ENCODE measurements at regions not wholly inside any gene's neighbourhood (a gene's known extent, or its start where the extent isn't known, plus 50 kb on each side); places are given as distances from the start of the nearest gene placed in this dataset.

- in situ Hi-C loops (cut with HindIII; ENCODE audit: low pct_unique_long_range_greater_than_20kb, low sequenced_read_pairs), result no loop called here
- H3K9me3 ChIP-seq (ENCODE audit: control insufficient read depth, insufficient read depth, low read depth, low read length), result no peaks in the 10 kb centered on the region
- H3K36me3 ChIP-seq (ENCODE audit: control insufficient read depth, insufficient read depth, low read length), result no peaks in the 10 kb centered on the region
- TF ChIP-seq REST (IDR thresholded peaks at IDR 0.05; ENCODE audit: insufficient read depth in 1 of 2, low read depth in 2 of 2, low read length in 1 of 2), result no peak
- no peak for TF ChIP-seq TCF7L2 (IDR thresholded peaks at IDR 0.05; ENCODE audit: low read depth, low read length)
- TF ChIP-seq SIN3A (IDR thresholded peaks at IDR 0.05; ENCODE audit: borderline replicate concordance, insufficient read depth, low read depth, low read length), result no peak
- TF ChIP-seq CTCF (IDR thresholded peaks at IDR 0.05), result no peak
- TF ChIP-seq POLR2AphosphoS5 (IDR thresholded peaks at IDR 0.05; ENCODE audit: low read depth, low read length), result no peak
- no peaks in the 10 kb centered on the region for H3K27me3 ChIP-seq (ENCODE audit: control insufficient read depth, insufficient read depth, low read length)
- ChIA-PET CTCF (no interaction called here), POLR2A (no interaction called here)
- intact Hi-C loops (cut with micrococcal nuclease; ENCODE audit: unreplicated experiment), result no loop called here
- no TSS peak for BruUV-seq (replicated peaks)
- H3K4me3 ChIP-seq (ENCODE audit: low read depth in 2 of 2, low read length in 2 of 2), result no peak overlapping the region
- no peak for DNase-seq (ENCODE audit: low read depth, low spot score)
- no peaks in the 10 kb centered on the region for H3K4me1 ChIP-seq (ENCODE audit: control insufficient read depth, insufficient read depth, low read length)
- ATAC-seq, result no peak
- H3K27ac ChIP-seq (ENCODE audit: low read length), result no peak overlapping the region
Measured at GRCh38 chr2:13066676-13067075, 349.9 kb downstream of the TRIB2 start.

- Histone ChIP-seq H3K4me1 (ENCODE audit: control insufficient read depth, insufficient read depth, low read length) (no peaks in the 10 kb centered on the region), H3K4me3 (ENCODE audit: low read depth in 2 of 2, low read length in 2 of 2) (no peak overlapping the region), H3K27ac (ENCODE audit: low read length) (no peak overlapping the region), H3K9me3 (ENCODE audit: control insufficient read depth, insufficient read depth, low read depth, low read length) (no peaks in the 10 kb centered on the region), H3K27me3 (ENCODE audit: control insufficient read depth, insufficient read depth, low read length) (no peaks in the 10 kb centered on the region), H3K36me3 (ENCODE audit: control insufficient read depth, insufficient read depth, low read length) (no peaks in the 10 kb centered on the region)
- no peak for ATAC-seq
- TF ChIP-seq CTCF (IDR thresholded peaks at IDR 0.05) (no peak), POLR2AphosphoS5 (IDR thresholded peaks at IDR 0.05; ENCODE audit: low read depth, low read length) (no peak), REST (IDR thresholded peaks at IDR 0.05; ENCODE audit: insufficient read depth in 1 of 2, low read depth in 2 of 2, low read length in 1 of 2) (no peak), TCF7L2 (IDR thresholded peaks at IDR 0.05; ENCODE audit: low read depth, low read length) (no peak), SIN3A (IDR thresholded peaks at IDR 0.05; ENCODE audit: borderline replicate concordance, insufficient read depth, low read depth, low read length) (no peak)
- POLR2A ChIA-PET, result no interaction called here
- CTCF ChIA-PET, result no interaction called here
- BruUV-seq (replicated peaks), result no TSS peak
- no peak for DNase-seq (ENCODE audit: low read depth, low spot score)
- intact Hi-C loops (cut with micrococcal nuclease; ENCODE audit: unreplicated experiment) (no loop called here), in situ Hi-C loops (cut with HindIII; ENCODE audit: low pct_unique_long_range_greater_than_20kb, low sequenced_read_pairs) (no loop called here)
Measured at GRCh38 chr2:13067508-13067907, 350.8 kb downstream of the TRIB2 start.

Data from Panc1 (cell line).